HCT116 (cell line): ENCODE measurements at regions not wholly inside any gene's neighbourhood (a gene's known extent, or its start where the extent isn't known, plus 50 kb on each side); places are given as distances from the start of the nearest gene placed in this dataset.

Source experiments
- ATAC-seq: fragments of 200-7000 bp; cut with Tn5 transposase; 2 replicates; pipeline ENCODE4 v1.9.1; 2020; ENCODE audit warnings: mild to moderate bottlenecking, moderate library complexity
- BruUV-seq: library from RNA; stranded (reverse); fragments of 400-500 nt; replicated peaks from 2 replicates; lab custom pipeline; 2021; lab: Mats Ljungman, UMichigan
- CTCF ChIA-PET: fragments of 300-600 bp; sonication (Branson Sonifier 250); formaldehyde crosslinking; loops from one replicate; lab custom pipeline; 2021; ENCODE audit warnings: antibody characterized with exemption; lab: Charles Lee
- POLR2A ChIA-PET: fragments of 300-600, 350-600 bp; sonication (Branson Sonifier 250); formaldehyde crosslinking; loops from one replicate; lab custom pipeline; 2021; ENCODE audit warnings: antibody characterized with exemption; lab: Charles Lee
- RAD21 ChIA-PET, 2 experiments: fragments of 300-600 bp; sonication (Branson Sonifier 250); formaldehyde crosslinking; loops; one replicate each; lab custom pipeline; 2023; ENCODE audit warnings: low total read pairs in 2 of 2; ENCODE audit not compliant: uncharacterized antibody in 2 of 2, unreplicated experiment in 2 of 2, low non-redundant PET in 1 of 2; lab: Charles Lee
- DNase-seq: peaks from one replicate; pipeline ENCODE4 v3.0.0-alpha.2; 2010; ENCODE audit warnings: low read depth, low spot score
- H2AFZ ChIP-seq: fragments of 200-600 bp; shearing (Covaris generic), sonication (generic); 2 replicates; pipeline ENCODE4 v1.6.1; 2017; ENCODE audit warnings: low read depth, mixed run types, mixed read lengths, antibody characterized with exemption, low read length; ENCODE audit not compliant: poor library complexity, severe bottlenecking
- H3K27ac ChIP-seq: 2 replicates; pipeline ENCODE4 v1.5.1; 2012; ENCODE audit warnings: low read depth, low read length
- H3K27me3 ChIP-seq: fragments of 200-600 bp; sonication (generic); 2 replicates; pipeline ENCODE4 v1.6.1; 2016; ENCODE audit warnings: mixed run types, low read length, mixed read lengths; ENCODE audit not compliant: insufficient read depth
- H3K36me3 ChIP-seq, 2 experiments: fragments of 200-500 bp in 1 of 2; fragments of 200-600 bp in 1 of 2; sonication (Bioruptor generic) in 1 of 2; sonication (generic) in 1 of 2; 2 replicates each; pipeline versions ENCODE4 v1.5.1 to v1.6.1; 2014 to 2016; ENCODE audit warnings: low read length in 2 of 2, inconsistent platforms in 1 of 2, mixed read lengths in 1 of 2, mixed run types in 1 of 2; ENCODE audit not compliant: insufficient read depth in 2 of 2, control insufficient read depth in 1 of 2
- H3K4me1 ChIP-seq, 2 experiments: fragments of 200-600 bp in 1 of 2; sonication (generic) in 1 of 2; 2 replicates each; pipeline versions ENCODE4 v1.5.1 to v1.6.1; 2012 to 2017; ENCODE audit warnings: low read length in 2 of 2, inconsistent platforms in 1 of 2, mild to moderate bottlenecking in 1 of 2, mixed read lengths in 1 of 2, mixed run types in 1 of 2, moderate library complexity in 1 of 2; ENCODE audit not compliant: insufficient read depth in 2 of 2, control insufficient read depth in 1 of 2
- H3K4me2 ChIP-seq: fragments of 200-600 bp; sonication (generic); 2 replicates; pipeline ENCODE4 v1.6.1; 2017; ENCODE audit warnings: mixed run types, low read length, mixed read lengths
- H3K4me3 ChIP-seq, 2 experiments: fragments of 200-600 bp in 1 of 2; sonication (generic) in 1 of 2; replicated peaks in 1 of 2; 2 replicates each; pipeline ENCODE4 v1.5.1; 2011 to 2016; ENCODE audit warnings: low read length in 2 of 2, control low read depth in 1 of 2, low read depth in 1 of 2, mild to moderate bottlenecking in 1 of 2, mixed read lengths in 1 of 2, mixed run types in 1 of 2
- H3K79me2 ChIP-seq: fragments of 200-600 bp; sonication (generic); 2 replicates; pipeline ENCODE4 v1.6.1; 2017; ENCODE audit warnings: mild to moderate bottlenecking, mixed run types, low read length, moderate library complexity, mixed read lengths; ENCODE audit not compliant: insufficient read depth
- H3K9ac ChIP-seq: fragments of 200-600 bp; sonication (generic); 2 replicates; pipeline ENCODE4 v1.6.1; 2016; ENCODE audit warnings: low read length, mixed read lengths
- H3K9me2 ChIP-seq: fragments of 200-600 bp; sonication (generic), shearing (Covaris generic); 2 replicates; pipeline ENCODE4 v1.6.1; 2017; ENCODE audit warnings: mixed run types, mild to moderate bottlenecking, moderate library complexity; ENCODE audit not compliant: insufficient read depth
- H3K9me3 ChIP-seq, 2 experiments: fragments of 200-500 bp in 1 of 2; fragments of 200-600 bp in 1 of 2; sonication (Bioruptor generic) in 1 of 2; sonication (generic) in 1 of 2; 2 replicates each; pipeline ENCODE4 v1.6.1; 2014 to 2017; ENCODE audit warnings: low read length in 2 of 2, mixed read lengths in 2 of 2, inconsistent platforms in 1 of 2, low read depth in 1 of 2, mild to moderate bottlenecking in 1 of 2, mixed run types in 1 of 2, moderate library complexity in 1 of 2; ENCODE audit not compliant: control insufficient read depth in 1 of 2, insufficient read depth in 1 of 2
- H4K20me1 ChIP-seq: fragments of 200-600 bp; sonication (generic), shearing (Covaris generic); 2 replicates; pipeline ENCODE4 v1.6.1; 2017; ENCODE audit warnings: mixed run types, mild to moderate bottlenecking, moderate library complexity; ENCODE audit not compliant: insufficient read depth
- ATF3 ChIP-seq: IDR thresholded peaks from 2 replicates; pipeline ENCODE4 v1.6.1; 2012
- ELF1 ChIP-seq: IDR thresholded peaks from 2 replicates; pipeline ENCODE4 v1.6.1; 2012; ENCODE audit warnings: low read depth, borderline replicate concordance
- EZH2 ChIP-seq: fragments of 200-600 bp; sonication (generic); IDR thresholded peaks from 2 replicates; pipeline ENCODE4 v1.6.1; 2017; ENCODE audit warnings: antibody characterized with exemption, mixed run types
- EZH2phosphoT487 ChIP-seq: fragments of 200-600 bp; IDR thresholded peaks from 2 replicates; pipeline ENCODE4 v1.6.1; 2018; ENCODE audit warnings: antibody characterized with exemption, borderline replicate concordance
- REST ChIP-seq: IDR thresholded peaks from 2 replicates; pipeline ENCODE4 v1.6.1; 2012; ENCODE audit warnings: low read depth
- SIN3A ChIP-seq: IDR thresholded peaks from 2 replicates; pipeline ENCODE4 v1.6.1; 2012; ENCODE audit warnings: low read depth
- YY1 ChIP-seq: IDR thresholded peaks from 2 replicates; pipeline ENCODE4 v1.6.1; 2011; ENCODE audit warnings: low read length, low read depth, moderate library complexity, mild to moderate bottlenecking; ENCODE audit not compliant: insufficient replicate concordance; ENCODE audit errors: extremely low read depth
- intact Hi-C: fragments of 100-400 bp; cut with micrococcal nuclease; formaldehyde crosslinking; loops from 2 replicates; pipeline ENCODE4 v1.10.0; 2022

GRCh38 chr17:34452769-34453168 is 89.7 kb upstream of the CCL1 start:
- intact Hi-C loops, result no loop called here
- Histone ChIP-seq H3K4me1 (no peaks in the 10 kb centered on the region), H3K79me2 (no peaks in the 10 kb centered on the region), H3K9me2 (no peaks in the 10 kb centered on the region), H3K36me3 (no peaks in the 10 kb centered on the region), H3K9ac (no peak overlapping the region), H3K27me3 (peaks cover 59% of the 10 kb centered on the region)
- DNase-seq, result no peak
- ChIA-PET RAD21 (no interaction called here), POLR2A (no interaction called here)
- no peak for TF ChIP-seq ATF3
- TF ChIP-seq ELF1, result no peak
- no peak for TF ChIP-seq SIN3A
- TF ChIP-seq EZH2, result no peak
- no peak for TF ChIP-seq YY1
- TF ChIP-seq, all 23 proteins: peak for 0
- no peak overlapping the region for H3K4me3 ChIP-seq
- no peak overlapping the region for H3K4me2 ChIP-seq
- no peaks in the 10 kb centered on the region for H4K20me1 ChIP-seq
- no peaks in the 10 kb centered on the region for H3K9me3 ChIP-seq
- H2AFZ ChIP-seq, result no peak overlapping the region
- CTCF ChIA-PET, result no interaction called here
- H3K27ac ChIP-seq, result no peak overlapping the region
- ATAC-seq, result no peak
- no TSS peak for BruUV-seq

GRCh38 chr17:34451313-34451712 is 88.3 kb upstream of the CCL1 start:
- Histone ChIP-seq H3K79me2 (no peaks in the 10 kb centered on the region), H3K4me3 (no peak overlapping the region), H3K9me3 (no peaks in the 10 kb centered on the region), H3K9me2 (no peaks in the 10 kb centered on the region), H3K27ac (no peak overlapping the region), H4K20me1 (no peaks in the 10 kb centered on the region), H3K9ac (no peak overlapping the region), H3K36me3 (no peaks in the 10 kb centered on the region), H3K4me1 (no peaks in the 10 kb centered on the region), H3K27me3 (peaks cover 47% of the 10 kb centered on the region), H3K4me2 (no peak overlapping the region), H2AFZ (no peak overlapping the region)
- no TSS peak for BruUV-seq
- TF ChIP-seq REST, result 0 out of 2 replicates have a peak, but pooled peaks have one; percentile 8
- no peak for TF ChIP-seq EZH2phosphoT487
- ChIA-PET POLR2A (no interaction called here), RAD21 (interaction anchor here in 1 of 2 experiments (0.7 kb wide), 1 partner anchor 48 kb away, joined by 7 read pairs; no protein-coding TSS in a partner anchor), CTCF (no interaction called here)
- DNase-seq, result no peak
- no peak for ATAC-seq
- intact Hi-C loops, result no loop called here
